ENCODE measurements at regions not wholly inside any gene's neighbourhood (a gene's known extent, or its start where the extent isn't known, plus 50 kb on each side); places are given as distances from the start of the nearest gene placed in this dataset.

- no peaks in the 10 kb centered on the region for H3K4me1 ChIP-seq (ENCODE audit: control insufficient read depth in 1 of 2, extremely low read depth in 1 of 2, insufficient read depth in 2 of 2, low read length in 2 of 2)
- no peaks in the 10 kb centered on the region for H3K9me3 ChIP-seq
- Mint-ChIP-seq H3K4me1 (no peaks in the 10 kb centered on the region), H3K27ac (no peak overlapping the region), H3K9me3 (no peaks in the 10 kb centered on the region), H3K4me3 (no peak overlapping the region), H3K27me3 (no peaks in the 10 kb centered on the region), H3K36me3 (no peaks in the 10 kb centered on the region)
- CTCF ChIA-PET, result no interaction called here
- ATAC-seq (replicated peaks in 1 of 4) (no peak), DNase-seq (no peak)
- POLR2A ChIA-PET, result no interaction called here
- H3K36me3 ChIP-seq (ENCODE audit: control insufficient read depth in 2 of 2, extremely low read depth in 1 of 2, insufficient read depth in 1 of 2, low read length in 1 of 2), result no peaks in the 10 kb centered on the region
- no peaks in the 10 kb centered on the region for H3K27me3 ChIP-seq (replicated peaks in 1 of 2; ENCODE audit: control insufficient read depth in 2 of 2, extremely low read depth in 1 of 2, insufficient read depth in 2 of 2, low read length in 1 of 2)
- no peak overlapping the region for H3K4me3 ChIP-seq (ENCODE audit: control insufficient read depth in 1 of 2, extremely low read depth in 1 of 2, low read length in 1 of 2)
- no CpG with 5 or more reads among the region's 3 CpGs for WGBS (ENCODE audit: insufficient coverage)
- no peak overlapping the region for H3K27ac ChIP-seq (ENCODE audit: low read length)
These were observed 784.2 kb upstream of the RIOK2 start for GRCh38 chr5:97967292-97967691.

GRCh38 chr5:97968346-97968745 is 785.3 kb upstream of the RIOK2 start:
- no peak overlapping the region for H3K27ac Mint-ChIP-seq
- ATAC-seq (replicated peaks in 1 of 4) (no peak), DNase-seq (no peak)
- no peaks in the 10 kb centered on the region for H3K36me3 Mint-ChIP-seq
- no peaks in the 10 kb centered on the region for H3K9me3 ChIP-seq
- no peak overlapping the region for H3K4me3 Mint-ChIP-seq
- H3K27ac ChIP-seq (ENCODE audit: low read length), result no peak overlapping the region
- ChIA-PET CTCF (no interaction called here), POLR2A (no interaction called here)
- H3K9me3 Mint-ChIP-seq, result no peaks in the 10 kb centered on the region
- no peak overlapping the region for H3K4me3 ChIP-seq (ENCODE audit: control insufficient read depth in 1 of 2, extremely low read depth in 1 of 2, low read length in 1 of 2)
- H3K36me3 ChIP-seq (ENCODE audit: control insufficient read depth in 2 of 2, extremely low read depth in 1 of 2, insufficient read depth in 1 of 2, low read length in 1 of 2), result no peaks in the 10 kb centered on the region
- H3K4me1 ChIP-seq (ENCODE audit: control insufficient read depth in 1 of 2, extremely low read depth in 1 of 2, insufficient read depth in 2 of 2, low read length in 2 of 2), result no peaks in the 10 kb centered on the region
- H3K4me1 Mint-ChIP-seq, result no peaks in the 10 kb centered on the region
- H3K27me3 ChIP-seq (replicated peaks in 1 of 2; ENCODE audit: control insufficient read depth in 2 of 2, extremely low read depth in 1 of 2, insufficient read depth in 2 of 2, low read length in 1 of 2), result no peaks in the 10 kb centered on the region
- no peaks in the 10 kb centered on the region for H3K27me3 Mint-ChIP-seq
- WGBS (ENCODE audit: insufficient coverage), result no CpG with 5 or more reads among the region's 2 CpGs

GRCh38 chr5:97979740-97980139 is 793.7 kb upstream of the RGMB start:
- no peaks in the 10 kb centered on the region for H3K9me3 ChIP-seq
- no peak overlapping the region for H3K4me3 ChIP-seq (ENCODE audit: control insufficient read depth in 1 of 2, extremely low read depth in 1 of 2, low read length in 1 of 2)
- ATAC-seq (replicated peaks in 1 of 4) (no peak), DNase-seq (no peak)
- no peaks in the 10 kb centered on the region for H3K36me3 ChIP-seq (ENCODE audit: control insufficient read depth in 2 of 2, extremely low read depth in 1 of 2, insufficient read depth in 1 of 2, low read length in 1 of 2)
- ChIA-PET POLR2A (no interaction called here), CTCF (no interaction called here)
- H3K27me3 Mint-ChIP-seq, result no peaks in the 10 kb centered on the region
- no peak overlapping the region for H3K27ac Mint-ChIP-seq
- no peaks in the 10 kb centered on the region for H3K36me3 Mint-ChIP-seq
- H3K4me1 Mint-ChIP-seq, result no peaks in the 10 kb centered on the region
- H3K27me3 ChIP-seq (replicated peaks in 1 of 2; ENCODE audit: control insufficient read depth in 2 of 2, extremely low read depth in 1 of 2, insufficient read depth in 2 of 2, low read length in 1 of 2), result no peaks in the 10 kb centered on the region
- no peak overlapping the region for H3K4me3 Mint-ChIP-seq
- WGBS (ENCODE audit: insufficient coverage), result 43% methylated on average over 1 of the region's 3 CpGs
- H3K4me1 ChIP-seq (ENCODE audit: control insufficient read depth in 1 of 2, extremely low read depth in 1 of 2, insufficient read depth in 2 of 2, low read length in 2 of 2), result no peaks in the 10 kb centered on the region
- peaks cover 0 to 4% (median 0%) of the 10 kb centered on the region in 3 donors for H3K9me3 Mint-ChIP-seq
- no peak overlapping the region for H3K27ac ChIP-seq (ENCODE audit: low read length)

GRCh38 chr5:97980291-97980690 is 793.2 kb upstream of the RGMB start:
- Mint-ChIP-seq H3K4me3 (no peak overlapping the region), H3K27ac (no peak overlapping the region), H3K9me3 (peaks cover 0 to 2% (median 0%) of the 10 kb centered on the region in 3 donors), H3K4me1 (no peaks in the 10 kb centered on the region), H3K27me3 (no peaks in the 10 kb centered on the region), H3K36me3 (no peaks in the 10 kb centered on the region)
- Histone ChIP-seq H3K9me3 (no peaks in the 10 kb centered on the region), H3K36me3 (ENCODE audit: control insufficient read depth in 2 of 2, extremely low read depth in 1 of 2, insufficient read depth in 1 of 2, low read length in 1 of 2) (no peaks in the 10 kb centered on the region), H3K27me3 (replicated peaks in 1 of 2; ENCODE audit: control insufficient read depth in 2 of 2, extremely low read depth in 1 of 2, insufficient read depth in 2 of 2, low read length in 1 of 2) (no peaks in the 10 kb centered on the region), H3K4me3 (ENCODE audit: control insufficient read depth in 1 of 2, extremely low read depth in 1 of 2, low read length in 1 of 2) (no peak overlapping the region), H3K4me1 (ENCODE audit: control insufficient read depth in 1 of 2, extremely low read depth in 1 of 2, insufficient read depth in 2 of 2, low read length in 2 of 2) (no peaks in the 10 kb centered on the region), H3K27ac (ENCODE audit: low read length) (no peak overlapping the region)
- ChIA-PET POLR2A (interaction anchor here in 1 of 2 donors (0.5 kb wide), 1 partner anchor 11 kb away, joined by 3 read pairs; no protein-coding TSS in a partner anchor), CTCF (no interaction called here)
- no CpG with 5 or more reads among the region's 1 CpG for WGBS (ENCODE audit: insufficient coverage)
- ATAC-seq (replicated peaks in 1 of 4) (no peak), DNase-seq (no peak)

GRCh38 chr5:97986069-97986468 is 787.4 kb upstream of the RGMB start:
- Mint-ChIP-seq H3K27ac (no peak overlapping the region), H3K4me1 (no peaks in the 10 kb centered on the region), H3K4me3 (no peak overlapping the region), H3K27me3 (no peaks in the 10 kb centered on the region), H3K9me3 (peaks cover 0 to 6% (median 3%) of the 10 kb centered on the region in 3 donors), H3K36me3 (no peaks in the 10 kb centered on the region)
- no peaks in the 10 kb centered on the region for H3K4me1 ChIP-seq (ENCODE audit: control insufficient read depth in 1 of 2, extremely low read depth in 1 of 2, insufficient read depth in 2 of 2, low read length in 2 of 2)
- H3K27me3 ChIP-seq (replicated peaks in 1 of 2; ENCODE audit: control insufficient read depth in 2 of 2, extremely low read depth in 1 of 2, insufficient read depth in 2 of 2, low read length in 1 of 2), result no peaks in the 10 kb centered on the region
- DNase-seq (no peak), ATAC-seq (replicated peaks in 1 of 4) (no peak)
- CTCF ChIA-PET, result no interaction called here
- 73% methylated on average over 3 of the region's 4 CpGs for WGBS (ENCODE audit: insufficient coverage)
- no peaks in the 10 kb centered on the region for H3K9me3 ChIP-seq
- H3K4me3 ChIP-seq (ENCODE audit: control insufficient read depth in 1 of 2, extremely low read depth in 1 of 2, low read length in 1 of 2), result no peak overlapping the region
- H3K27ac ChIP-seq (ENCODE audit: low read length), result no peak overlapping the region
- H3K36me3 ChIP-seq (ENCODE audit: control insufficient read depth in 2 of 2, extremely low read depth in 1 of 2, insufficient read depth in 1 of 2, low read length in 1 of 2), result no peaks in the 10 kb centered on the region
- POLR2A ChIA-PET, result no interaction called here

- H3K4me1 ChIP-seq (ENCODE audit: control insufficient read depth in 1 of 2, extremely low read depth in 1 of 2, insufficient read depth in 2 of 2, low read length in 2 of 2), result no peaks in the 10 kb centered on the region
- 86% methylated on average over 7 of the region's 7 CpGs for WGBS (ENCODE audit: insufficient coverage)
- no peaks in the 10 kb centered on the region for H3K36me3 ChIP-seq (ENCODE audit: control insufficient read depth in 2 of 2, extremely low read depth in 1 of 2, insufficient read depth in 1 of 2, low read length in 1 of 2)
- no peak overlapping the region for H3K4me3 ChIP-seq (ENCODE audit: control insufficient read depth in 1 of 2, extremely low read depth in 1 of 2, low read length in 1 of 2)
- H3K9me3 ChIP-seq, result no peaks in the 10 kb centered on the region
- ChIA-PET CTCF (no interaction called here), POLR2A (interaction anchor here in 1 of 2 donors (0.7 kb wide), 1 partner anchor 11 kb away, joined by 3 read pairs; no protein-coding TSS in a partner anchor)
- no peak overlapping the region for H3K27ac ChIP-seq (ENCODE audit: low read length)
- no peaks in the 10 kb centered on the region for H3K36me3 Mint-ChIP-seq
- peaks cover 3 to 25% (median 9%) of the 10 kb centered on the region in 3 donors for H3K9me3 Mint-ChIP-seq
- no peak for ATAC-seq (replicated peaks in 1 of 4)
- no peak overlapping the region for H3K27ac Mint-ChIP-seq
- H3K4me3 Mint-ChIP-seq, result no peak overlapping the region
- no peaks in the 10 kb centered on the region for H3K27me3 Mint-ChIP-seq
- no peaks in the 10 kb centered on the region for H3K27me3 ChIP-seq (replicated peaks in 1 of 2; ENCODE audit: control insufficient read depth in 2 of 2, extremely low read depth in 1 of 2, insufficient read depth in 2 of 2, low read length in 1 of 2)
- H3K4me1 Mint-ChIP-seq, result no peaks in the 10 kb centered on the region
- DNase-seq, result no peak
These were observed 782.2 kb upstream of the RGMB start for GRCh38 chr5:97991236-97991635.

- POLR2A ChIA-PET, result no interaction called here
- CTCF ChIA-PET, result no interaction called here
- no peak overlapping the region for H3K4me3 ChIP-seq (ENCODE audit: control insufficient read depth in 1 of 2, extremely low read depth in 1 of 2, low read length in 1 of 2)
These were observed 774.5 kb upstream of the RGMB start for GRCh38 chr5:97998941-97999340.

More at GRCh38 chr5:97998941-97999340, 774.5 kb upstream of the RGMB start:
- DNase-seq, result no peak
- H3K36me3 ChIP-seq (ENCODE audit: control insufficient read depth in 2 of 2, extremely low read depth in 1 of 2, insufficient read depth in 1 of 2, low read length in 1 of 2), result no peaks in the 10 kb centered on the region
- H3K9me3 Mint-ChIP-seq, result peaks cover 4 to 13% (median 7%) of the 10 kb centered on the region in 3 donors
- H3K27ac ChIP-seq (ENCODE audit: low read length), result no peak overlapping the region
- no peaks in the 10 kb centered on the region for H3K4me1 ChIP-seq (ENCODE audit: control insufficient read depth in 1 of 2, extremely low read depth in 1 of 2, insufficient read depth in 2 of 2, low read length in 2 of 2)
- peaks cover 0 to 3% of the 10 kb centered on the region in 2 donors for H3K27me3 Mint-ChIP-seq
- no peaks in the 10 kb centered on the region for H3K27me3 ChIP-seq (replicated peaks in 1 of 2; ENCODE audit: control insufficient read depth in 2 of 2, extremely low read depth in 1 of 2, insufficient read depth in 2 of 2, low read length in 1 of 2)
- H3K4me3 Mint-ChIP-seq, result no peak overlapping the region
- H3K27ac Mint-ChIP-seq, result no peak overlapping the region
- no peak for ATAC-seq (replicated peaks in 1 of 4)
- H3K9me3 ChIP-seq, result no peaks in the 10 kb centered on the region
- no peaks in the 10 kb centered on the region for H3K36me3 Mint-ChIP-seq
- H3K4me1 Mint-ChIP-seq, result no peaks in the 10 kb centered on the region
